Sigmoid colon (tissue), 4 donors: ENCODE measurements at regions not wholly inside any gene's neighbourhood (a gene's known extent, or its start where the extent isn't known, plus 50 kb on each side); places are given as distances from the start of the nearest gene placed in this dataset.

Experiments used
- CTCF ChIP-seq, 4 experiments: fragments of 450-650 bp in 3 of 4; fragments of 200-600 bp in 1 of 4; IDR thresholded peaks; one replicate each; pipeline ENCODE4 v1.5.1; 2016 to 2019; ENCODE audit warnings: antibody characterized with exemption in 4 of 4, mild to moderate bottlenecking in 3 of 4, moderate library complexity in 2 of 4
- EP300 ChIP-seq, 4 donors: sonication (generic); formaldehyde crosslinking; IDR thresholded peaks; one replicate each; pipeline ENCODE4 v1.6.1; 2017; ENCODE audit warnings: antibody characterized with exemption in 4 of 4

GRCh38 chr5:148776261-148776660, 50.1 kb upstream of the ADRB2 start:
- TF ChIP-seq CTCF (IDR thresholded peaks at IDR 0.05) (no peak), EP300 (IDR thresholded peaks at IDR 0.05) (no peak)
